PC-9 (cell line): ENCODE measurements at regions not wholly inside any gene's neighbourhood (a gene's known extent, or its start where the extent isn't known, plus 50 kb on each side); places are given as distances from the start of the nearest gene placed in this dataset.

Experiments used
- EZH2 ChIP-seq: fragments of 200-600 bp; sonication (generic); IDR thresholded peaks from 2 replicates; pipeline ENCODE4 v1.8.0; 2017; ENCODE audit warnings: antibody characterized with exemption, low read depth
- TF ChIP-seq, protein P1 (sequence below): fragments of 200-600 bp; sonication (generic); conservative IDR thresholded peaks from 2 replicates; pipeline ENCODE4 v1.6.1; 2017; ENCODE audit warnings: mixed run types, antibody characterized with exemption, mild to moderate bottlenecking, moderate library complexity

GRCh38 chr13:111877906-111878305, 189.0 kb upstream of the SOX1 start:
- TF ChIP-seq, protein P1, sequence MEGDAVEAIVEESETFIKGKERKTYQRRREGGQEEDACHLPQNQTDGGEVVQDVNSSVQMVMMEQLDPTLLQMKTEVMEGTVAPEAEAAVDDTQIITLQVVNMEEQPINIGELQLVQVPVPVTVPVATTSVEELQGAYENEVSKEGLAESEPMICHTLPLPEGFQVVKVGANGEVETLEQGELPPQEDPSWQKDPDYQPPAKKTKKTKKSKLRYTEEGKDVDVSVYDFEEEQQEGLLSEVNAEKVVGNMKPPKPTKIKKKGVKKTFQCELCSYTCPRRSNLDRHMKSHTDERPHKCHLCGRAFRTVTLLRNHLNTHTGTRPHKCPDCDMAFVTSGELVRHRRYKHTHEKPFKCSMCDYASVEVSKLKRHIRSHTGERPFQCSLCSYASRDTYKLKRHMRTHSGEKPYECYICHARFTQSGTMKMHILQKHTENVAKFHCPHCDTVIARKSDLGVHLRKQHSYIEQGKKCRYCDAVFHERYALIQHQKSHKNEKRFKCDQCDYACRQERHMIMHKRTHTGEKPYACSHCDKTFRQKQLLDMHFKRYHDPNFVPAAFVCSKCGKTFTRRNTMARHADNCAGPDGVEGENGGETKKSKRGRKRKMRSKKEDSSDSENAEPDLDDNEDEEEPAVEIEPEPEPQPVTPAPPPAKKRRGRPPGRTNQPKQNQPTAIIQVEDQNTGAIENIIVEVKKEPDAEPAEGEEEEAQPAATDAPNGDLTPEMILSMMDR = no peak
- no peak for TF ChIP-seq EZH2
